Caco-2 (cell line): ENCODE measurements at regions not wholly inside any gene's neighbourhood (a gene's known extent, or its start where the extent isn't known, plus 50 kb on each side); places are given as distances from the start of the nearest gene placed in this dataset.

Experiments
- BruUV-seq: library from RNA; stranded (reverse); fragments of 400-500 nt; replicated peaks from 2 replicates; lab custom pipeline; 2021; lab: Mats Ljungman, UMichigan
- CTCF ChIA-PET: fragments of 300-600 bp; sonication (Branson Sonifier 250); formaldehyde crosslinking; loops from one replicate; lab custom pipeline; 2022; ENCODE audit warnings: antibody characterized with exemption; lab: Charles Lee
- POLR2A ChIA-PET: fragments of 300-600 bp; sonication (Branson Sonifier 250); formaldehyde crosslinking; loops from one replicate; lab custom pipeline; 2022; ENCODE audit warnings: antibody characterized with exemption; lab: Charles Lee
- DNase-seq, 2 experiments: peaks; one replicate each; pipeline versions ENCODE4 v3.0.0 to v3.0.0-alpha.2; 2020 to 2022
- H3K27me3 ChIP-seq: replicated peaks from 2 replicates; pipeline ENCODE4 v1.6.0; 2011; ENCODE audit warnings: low read length; ENCODE audit not compliant: control insufficient read depth, insufficient read depth
- H3K36me3 ChIP-seq: 2 replicates; pipeline ENCODE4 v1.5.1; 2011; ENCODE audit warnings: low read length; ENCODE audit not compliant: control insufficient read depth, insufficient read depth
- H3K4me1 ChIP-seq: fragments of 250-450 bp; sonication (Bioruptor Pico); 2 replicates; pipeline ENCODE4 v1.5.1; 2020; ENCODE audit warnings: mild to moderate bottlenecking
- H3K4me3 ChIP-seq: 2 replicates; pipeline ENCODE4 v1.5.1; 2011; ENCODE audit warnings: low read depth, mild to moderate bottlenecking, control low read depth, low read length
- H3K9me3 ChIP-seq: fragments of 250-450 bp; sonication (Bioruptor Pico); 2 replicates; pipeline ENCODE4 v1.5.1; 2020; ENCODE audit warnings: mild to moderate bottlenecking, moderate library complexity
- H3K27ac Mint-ChIP-seq: one replicate; pipeline ENCODE4 v1.8.0; 2022; ENCODE audit warnings: mixed read lengths; ENCODE audit not compliant: unreplicated experiment
- H3K27me3 Mint-ChIP-seq: one replicate; pipeline ENCODE4 v1.8.0; 2022; ENCODE audit warnings: mixed read lengths; ENCODE audit not compliant: insufficient read depth, unreplicated experiment
- H3K36me3 Mint-ChIP-seq: one replicate; pipeline ENCODE4 v1.8.0; 2022; ENCODE audit warnings: mild to moderate bottlenecking, mixed read lengths; ENCODE audit not compliant: insufficient read depth, unreplicated experiment
- H3K4me1 Mint-ChIP-seq: one replicate; pipeline ENCODE4 v1.8.0; 2022; ENCODE audit warnings: low read depth, mixed read lengths; ENCODE audit not compliant: unreplicated experiment
- H3K4me3 Mint-ChIP-seq: one replicate; pipeline ENCODE4 v1.8.0; 2022; ENCODE audit warnings: mild to moderate bottlenecking, moderate library complexity, mixed read lengths; ENCODE audit not compliant: unreplicated experiment
- H3K9me3 Mint-ChIP-seq: one replicate; pipeline ENCODE4 v1.8.0; 2022; ENCODE audit warnings: mixed read lengths; ENCODE audit not compliant: unreplicated experiment
- intact Hi-C: fragments of 100-400 bp; cut with micrococcal nuclease; formaldehyde crosslinking; loops from one replicate; pipeline ENCODE4 v1.10.0; 2022; ENCODE audit not compliant: unreplicated experiment
- TF ChIP-seq, protein P1 (sequence below), 2 experiments: fragments of 200-600 bp in 1 of 2; IDR thresholded peaks; 1 replicate in 1 of 2; 2 replicates in 1 of 2; pipeline versions ENCODE4 v1.5.1 to v1.8.0; 2011 to 2022; ENCODE audit warnings: antibody characterized with exemption in 1 of 2, control low read depth in 1 of 2, inconsistent platforms in 1 of 2, low read depth in 1 of 2, low read length in 1 of 2, mild to moderate bottlenecking in 1 of 2, moderate library complexity in 1 of 2; ENCODE audit not compliant: insufficient read depth in 1 of 2, severe bottlenecking in 1 of 2, unreplicated experiment in 1 of 2

DNA sequence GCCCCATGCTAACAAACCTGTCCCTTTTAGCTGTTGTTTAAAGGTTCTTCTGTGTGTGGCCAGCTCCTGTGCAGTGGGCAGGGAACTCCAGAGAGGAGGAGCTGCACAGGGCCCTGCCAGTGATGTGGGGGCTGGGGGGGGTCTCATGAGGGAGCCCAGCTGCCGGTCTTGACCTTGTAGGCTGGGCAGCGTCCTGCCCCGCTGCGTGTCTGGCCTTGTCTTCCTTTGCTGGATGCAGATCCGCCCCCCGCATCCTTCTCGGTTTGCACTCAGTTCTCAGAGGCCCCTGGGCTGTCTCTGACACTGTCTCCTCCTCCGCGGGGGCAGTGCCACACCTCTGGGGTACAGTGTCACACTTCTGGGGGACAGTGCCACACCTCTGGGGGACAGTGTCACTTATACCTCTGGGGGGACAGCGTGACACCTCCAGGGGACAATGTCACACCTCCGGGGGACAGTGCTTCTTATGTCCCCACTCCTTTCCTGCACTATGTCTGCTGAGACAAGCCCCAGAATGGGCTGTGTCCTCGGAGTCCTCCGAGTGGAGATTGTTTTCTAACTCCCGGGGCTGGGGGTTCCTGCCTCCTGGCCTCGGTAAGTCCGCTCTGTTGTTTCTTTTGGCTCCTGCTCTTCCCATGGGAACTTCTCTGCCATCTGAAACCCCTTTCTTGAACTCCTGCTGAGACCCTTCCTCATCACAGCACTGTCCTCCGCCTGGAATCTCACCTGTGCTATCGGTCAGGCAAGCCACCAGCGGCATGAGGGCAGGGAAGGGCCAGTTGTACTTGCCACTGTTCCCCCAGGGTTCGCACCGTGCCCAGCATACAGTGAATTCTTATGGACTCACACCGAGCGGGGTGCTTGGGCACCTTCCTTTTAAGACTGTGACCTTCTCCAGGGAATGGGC, 788.3 kb downstream of the TBC1D22A start:
- intact Hi-C loops, result no loop called here
- no peaks in the 10 kb centered on the region for H3K4me1 Mint-ChIP-seq
- Histone ChIP-seq H3K4me1 (no peaks in the 10 kb centered on the region), H3K9me3 (no peaks in the 10 kb centered on the region), H3K36me3 (no peaks in the 10 kb centered on the region), H3K27me3 (no peaks in the 10 kb centered on the region; the same call in 1 of the 2 replicates), H3K4me3 (no peak overlapping the region)
- TF ChIP-seq, protein P1, sequence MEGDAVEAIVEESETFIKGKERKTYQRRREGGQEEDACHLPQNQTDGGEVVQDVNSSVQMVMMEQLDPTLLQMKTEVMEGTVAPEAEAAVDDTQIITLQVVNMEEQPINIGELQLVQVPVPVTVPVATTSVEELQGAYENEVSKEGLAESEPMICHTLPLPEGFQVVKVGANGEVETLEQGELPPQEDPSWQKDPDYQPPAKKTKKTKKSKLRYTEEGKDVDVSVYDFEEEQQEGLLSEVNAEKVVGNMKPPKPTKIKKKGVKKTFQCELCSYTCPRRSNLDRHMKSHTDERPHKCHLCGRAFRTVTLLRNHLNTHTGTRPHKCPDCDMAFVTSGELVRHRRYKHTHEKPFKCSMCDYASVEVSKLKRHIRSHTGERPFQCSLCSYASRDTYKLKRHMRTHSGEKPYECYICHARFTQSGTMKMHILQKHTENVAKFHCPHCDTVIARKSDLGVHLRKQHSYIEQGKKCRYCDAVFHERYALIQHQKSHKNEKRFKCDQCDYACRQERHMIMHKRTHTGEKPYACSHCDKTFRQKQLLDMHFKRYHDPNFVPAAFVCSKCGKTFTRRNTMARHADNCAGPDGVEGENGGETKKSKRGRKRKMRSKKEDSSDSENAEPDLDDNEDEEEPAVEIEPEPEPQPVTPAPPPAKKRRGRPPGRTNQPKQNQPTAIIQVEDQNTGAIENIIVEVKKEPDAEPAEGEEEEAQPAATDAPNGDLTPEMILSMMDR (IDR thresholded peaks at IDR 0.05; ENCODE audit: insufficient read depth in 1 of 2, low read depth in 1 of 2, low read length in 1 of 2, severe bottlenecking in 1 of 2, unreplicated experiment in 1 of 2), result no peak
- H3K4me3 Mint-ChIP-seq, result no peak overlapping the region
- peaks cover 3% of the 10 kb centered on the region for H3K9me3 Mint-ChIP-seq
- ChIA-PET CTCF (no interaction called here), POLR2A (no interaction called here)
- peaks cover 5% of the 10 kb centered on the region for H3K36me3 Mint-ChIP-seq
- no TSS peak for BruUV-seq
- no peak for DNase-seq
- H3K27ac Mint-ChIP-seq, result no peak overlapping the region
- peaks cover 22% of the 10 kb centered on the region for H3K27me3 Mint-ChIP-seq

DNA sequence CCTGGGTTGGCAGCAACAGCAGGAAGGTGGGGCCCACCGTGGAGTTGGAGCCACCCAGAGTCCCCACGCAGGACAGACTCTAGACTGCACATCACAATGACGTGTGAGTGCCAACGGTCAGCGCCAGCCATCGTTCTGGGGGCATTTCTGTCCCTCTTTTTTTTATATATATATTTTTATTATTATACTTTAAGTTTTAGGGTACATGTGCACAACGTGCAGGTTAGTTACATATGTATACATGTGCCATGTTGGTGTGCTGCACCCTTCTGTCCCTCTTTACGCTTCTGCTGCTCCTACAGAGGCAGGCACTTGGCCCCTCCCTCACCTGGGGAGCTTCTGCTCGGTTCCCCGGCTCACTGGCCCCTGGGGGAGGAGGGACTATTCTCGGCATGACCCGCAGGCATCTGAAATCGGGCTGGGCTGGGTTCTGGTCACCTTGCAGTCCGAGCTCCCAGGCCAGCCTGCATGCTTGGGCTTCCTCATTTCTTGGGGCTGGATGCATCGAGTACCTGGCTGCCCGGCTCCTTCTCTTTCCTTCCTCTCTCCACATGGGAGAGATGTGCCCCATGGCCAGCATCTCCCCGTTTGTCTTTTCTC, 787.4 kb downstream of the TBC1D22A start:
- Histone ChIP-seq H3K4me3 (no peak overlapping the region), H3K27me3 (no peaks in the 10 kb centered on the region; the same call in 1 of the 2 replicates), H3K4me1 (no peaks in the 10 kb centered on the region), H3K9me3 (no peaks in the 10 kb centered on the region), H3K36me3 (no peaks in the 10 kb centered on the region)
- Mint-ChIP-seq H3K9me3 (no peaks in the 10 kb centered on the region), H3K4me1 (no peaks in the 10 kb centered on the region), H3K27me3 (peaks cover 25% of the 10 kb centered on the region), H3K36me3 (peaks cover 5% of the 10 kb centered on the region), H3K4me3 (no peak overlapping the region), H3K27ac (no peak overlapping the region)
- TF ChIP-seq, protein P1 (IDR thresholded peaks at IDR 0.05; ENCODE audit: insufficient read depth in 1 of 2, low read depth in 1 of 2, low read length in 1 of 2, severe bottlenecking in 1 of 2, unreplicated experiment in 1 of 2), result no peak
- DNase-seq, result no peak
- ChIA-PET POLR2A (no interaction called here), CTCF (no interaction called here)
- intact Hi-C loops, result no loop called here
- BruUV-seq, result no TSS peak

DNA sequence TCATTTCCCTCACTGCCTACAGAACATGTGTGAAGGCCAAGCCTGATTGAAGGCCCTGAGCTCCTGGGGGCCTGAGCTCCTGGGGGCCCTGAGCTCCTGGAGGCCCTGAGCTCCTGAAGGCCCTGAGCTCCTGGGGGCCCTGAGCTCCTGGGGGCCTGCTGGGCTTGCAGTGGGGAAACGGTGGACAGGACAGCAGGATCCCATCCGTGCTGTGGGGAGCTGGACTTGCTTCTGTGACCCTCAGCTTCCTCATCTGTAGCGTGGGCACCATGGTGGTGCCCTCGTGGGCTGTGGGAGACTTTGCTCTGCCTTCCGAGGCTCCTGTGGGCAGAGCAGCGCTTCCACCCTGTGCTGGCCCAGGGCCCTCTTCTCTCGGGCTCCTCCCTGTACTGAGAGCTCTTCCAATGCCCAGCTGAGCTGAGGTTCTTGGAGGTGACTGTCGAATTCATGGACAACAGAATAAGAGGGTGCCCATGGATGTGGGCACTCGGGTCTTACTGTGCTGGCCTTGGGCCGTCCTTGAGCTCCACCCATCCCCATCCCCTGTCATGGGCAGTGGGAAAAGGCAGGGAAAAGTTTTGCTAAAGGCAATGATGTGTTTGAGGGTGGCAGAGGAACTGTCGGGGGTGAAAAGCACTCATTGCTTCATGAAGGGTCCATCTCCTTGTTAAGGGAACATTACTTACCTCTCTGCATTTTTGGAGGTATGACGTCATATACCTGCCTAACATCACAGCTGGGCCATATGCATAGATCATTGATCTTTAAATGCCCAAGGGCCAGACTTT, 786.7 kb downstream of the TBC1D22A start:
- Histone ChIP-seq H3K4me3 (no peak overlapping the region), H3K9me3 (no peaks in the 10 kb centered on the region), H3K36me3 (no peaks in the 10 kb centered on the region), H3K27me3 (no peaks in the 10 kb centered on the region; the same call in 1 of the 2 replicates), H3K4me1 (no peaks in the 10 kb centered on the region)
- intact Hi-C loops, result no loop called here
- no peak overlapping the region for H3K4me3 Mint-ChIP-seq
- peaks cover 5% of the 10 kb centered on the region for H3K36me3 Mint-ChIP-seq
- ChIA-PET POLR2A (no interaction called here), CTCF (no interaction called here)
- H3K9me3 Mint-ChIP-seq, result no peaks in the 10 kb centered on the region
- H3K4me1 Mint-ChIP-seq, result no peaks in the 10 kb centered on the region
- no peak overlapping the region for H3K27ac Mint-ChIP-seq
- TF ChIP-seq, protein P1 (IDR thresholded peaks at IDR 0.05; ENCODE audit: insufficient read depth in 1 of 2, low read depth in 1 of 2, low read length in 1 of 2, severe bottlenecking in 1 of 2, unreplicated experiment in 1 of 2), result no peak
- BruUV-seq, result no TSS peak
- DNase-seq, result no peak
- peaks cover 25% of the 10 kb centered on the region for H3K27me3 Mint-ChIP-seq
